Liver (tissue), 8 donors: ENCODE measurements at regions not wholly inside any gene's neighbourhood (a gene's known extent, or its start where the extent isn't known, plus 50 kb on each side); places are given as distances from the start of the nearest gene placed in this dataset.

ENCODE experiments used
- DNase-seq: peaks from one replicate; pipeline ENCODE4 v3.0.0-alpha.2; 2017; ENCODE audit warnings: low spot score
- H3K27ac ChIP-seq, 2 donors: one replicate each; pipeline ENCODE4 v1.7.0; 2013; ENCODE audit warnings: inconsistent platforms in 2 of 2, low read length in 2 of 2, control low read depth in 1 of 2, low read depth in 1 of 2, mild to moderate bottlenecking in 1 of 2
- H3K27me3 ChIP-seq, 4 donors: one replicate each; pipeline versions ENCODE4 v1.6.1 to v1.7.0; 2013; ENCODE audit warnings: low read length in 3 of 4, inconsistent platforms in 1 of 4, mild to moderate bottlenecking in 1 of 4, moderate library complexity in 1 of 4; ENCODE audit not compliant: control insufficient read depth in 4 of 4, insufficient read depth in 4 of 4
- H3K36me3 ChIP-seq, 4 donors: one replicate each; pipeline versions ENCODE4 v1.6.1 to v1.7.0; 2013; ENCODE audit warnings: low read length in 3 of 4, mild to moderate bottlenecking in 3 of 4, low read depth in 1 of 4, moderate library complexity in 1 of 4; ENCODE audit not compliant: control insufficient read depth in 4 of 4, insufficient read depth in 3 of 4
- H3K4me1 ChIP-seq, 4 donors: one replicate each; pipeline versions ENCODE4 v1.6.1 to v1.7.0; 2013; ENCODE audit warnings: low read length in 3 of 4, mild to moderate bottlenecking in 3 of 4, moderate library complexity in 1 of 4; ENCODE audit not compliant: control insufficient read depth in 4 of 4, insufficient read depth in 4 of 4
- H3K4me3 ChIP-seq, 3 donors: one replicate each; pipeline versions ENCODE4 v1.6.1 to v1.7.0; 2013; ENCODE audit warnings: low read length in 3 of 3, control low read depth in 1 of 3, low read depth in 1 of 3, mild to moderate bottlenecking in 1 of 3
- H3K9ac ChIP-seq, 2 donors: one replicate each; pipeline ENCODE4 v1.7.0; 2013; ENCODE audit warnings: low read length in 2 of 2, mild to moderate bottlenecking in 2 of 2, moderate library complexity in 2 of 2, control low read depth in 1 of 2, low read depth in 1 of 2
- H3K9me3 ChIP-seq, 4 donors: one replicate each; pipeline versions ENCODE4 v1.6.1 to v1.7.0; 2013; ENCODE audit warnings: low read length in 3 of 4; ENCODE audit not compliant: control insufficient read depth in 4 of 4
- EGR1 ChIP-seq, 2 donors: IDR thresholded peaks; 2 replicates each; pipeline ENCODE4 v1.6.1; 2016 to 2018; ENCODE audit warnings: antibody characterized with exemption in 2 of 2, low read depth in 2 of 2
- FOXA1 ChIP-seq: IDR thresholded peaks from 2 replicates; pipeline ENCODE4 v1.6.1; 2016; ENCODE audit warnings: antibody characterized with exemption
- FOXA2 ChIP-seq: IDR thresholded peaks from 2 replicates; pipeline ENCODE4 v1.6.1; 2016; ENCODE audit warnings: antibody characterized with exemption
- GABPA ChIP-seq, 2 donors: IDR thresholded peaks in 1 of 2; conservative IDR thresholded peaks in 1 of 2; 2 replicates each; pipeline ENCODE4 v1.6.1; 2016; ENCODE audit warnings: antibody characterized with exemption in 2 of 2, mild to moderate bottlenecking in 1 of 2, moderate library complexity in 1 of 2
- HNF4A ChIP-seq, 2 donors: conservative IDR thresholded peaks; 2 replicates each; pipeline ENCODE4 v1.6.1; 2016; ENCODE audit warnings: antibody characterized with exemption in 2 of 2, mild to moderate bottlenecking in 2 of 2
- HNF4G ChIP-seq: IDR thresholded peaks from 2 replicates; pipeline ENCODE4 v1.6.1; 2016; ENCODE audit warnings: antibody characterized with exemption
- JUND ChIP-seq, 2 donors: IDR thresholded peaks; 2 replicates each; pipeline ENCODE4 v1.6.1; 2016; ENCODE audit warnings: antibody characterized with exemption in 2 of 2
- MAX ChIP-seq: IDR thresholded peaks from 2 replicates; pipeline ENCODE4 v1.6.1; 2016; ENCODE audit warnings: antibody characterized with exemption
- NR2F2 ChIP-seq: IDR thresholded peaks from 2 replicates; pipeline ENCODE4 v1.6.1; 2016; ENCODE audit warnings: antibody characterized with exemption
- RAD21 ChIP-seq, 2 donors: IDR thresholded peaks; 2 replicates each; pipeline ENCODE4 v1.6.1; 2016; ENCODE audit warnings: antibody characterized with exemption in 2 of 2, mild to moderate bottlenecking in 2 of 2
- REST ChIP-seq: IDR thresholded peaks from 2 replicates; pipeline ENCODE4 v1.6.1; 2016; ENCODE audit warnings: antibody characterized with exemption, mild to moderate bottlenecking
- RXRA ChIP-seq, 2 donors: IDR thresholded peaks; 2 replicates each; pipeline ENCODE4 v1.6.1; 2017 to 2018; ENCODE audit warnings: antibody characterized with exemption in 2 of 2, mild to moderate bottlenecking in 1 of 2
- SP1 ChIP-seq: IDR thresholded peaks from 2 replicates; pipeline ENCODE4 v1.6.1; 2018; ENCODE audit warnings: antibody characterized with exemption, mild to moderate bottlenecking
- TAF1 ChIP-seq: conservative IDR thresholded peaks from 2 replicates; pipeline ENCODE4 v1.6.1; 2016; ENCODE audit warnings: antibody characterized with exemption, mild to moderate bottlenecking
- YY1 ChIP-seq: IDR thresholded peaks from 2 replicates; pipeline ENCODE4 v1.6.1; 2016; ENCODE audit warnings: antibody characterized with exemption, mild to moderate bottlenecking
- ZBTB33 ChIP-seq: IDR thresholded peaks from 2 replicates; pipeline ENCODE4 v1.6.1; 2016; ENCODE audit warnings: antibody characterized with exemption
- WGBS: extraction: QIAGEN DNeasy Blood & Tissue Kit; methylation state at CpG from one replicate; pipeline ENCODE4 v1.1.7; 2013; 5-methylcytosine and 5-hydroxymethylcytosine counted together
- TF ChIP-seq, protein P1 (sequence below): fragments of 150-350 bp; IDR thresholded peaks from 2 replicates; pipeline ENCODE4 v1.5.1; 2017; ENCODE audit warnings: improper control_type of control experiment, low read depth, low read length; ENCODE audit not compliant: missing input control
- TF ChIP-seq, protein P2 (sequence below): IDR thresholded peaks from 2 replicates; pipeline ENCODE4 v1.6.1; 2016; ENCODE audit warnings: antibody characterized with exemption
- donor health status: healthy.
- donor health status: healthy.
- donor health status: healthy.
- donor health status: healthy.
- donor health status: healthy.

GRCh38 chr5:144873076-144873475, 702.4 kb downstream of the KCTD16 start:
- DNase-seq: no peak
- Histone ChIP-seq H3K36me3 (no peaks in the 10 kb centered on the region), H3K27me3 (no peaks in the 10 kb centered on the region), H3K9ac (no peak overlapping the region), H3K9me3 (no peaks in the 10 kb centered on the region), H3K27ac (no peak overlapping the region), H3K4me3 (no peak overlapping the region), H3K4me1 (no peaks in the 10 kb centered on the region)
- no peak for TF ChIP-seq YY1
- no peak for TF ChIP-seq FOXA2
- 58% methylated on average over 2 of the region's 2 CpGs for WGBS

- Histone ChIP-seq H3K4me3 (no peak overlapping the region), H3K27ac (no peak overlapping the region), H3K9ac (no peak overlapping the region), H3K4me1 (no peaks in the 10 kb centered on the region), H3K36me3 (no peaks in the 10 kb centered on the region), H3K9me3 (no peaks in the 10 kb centered on the region), H3K27me3 (no peaks in the 10 kb centered on the region)
- TF ChIP-seq HNF4A (conservative IDR thresholded peaks at IDR 0.05) (no peak), REST (no peak), FOXA1 (no peak), RXRA (IDR thresholded peaks at IDR 0.05) (no peak), TAF1 (no peak), FOXA2 (no peak), MAX (no peak), EGR1 (IDR thresholded peaks at IDR 0.05; ENCODE audit: low read depth in 2 of 2) (no peak), SP1 (no peak), JUND (IDR thresholded peaks at IDR 0.05) (no peak), HNF4G (no peak), RAD21 (IDR thresholded peaks at IDR 0.05) (no peak), GABPA (IDR thresholded peaks at IDR 0.05 in 1 of 2, conservative IDR thresholded peaks at IDR 0.05 in 1 of 2) (no peak), ZBTB33 (no peak), NR2F2 (no peak), YY1 (no peak)
- TF ChIP-seq, protein P1, sequence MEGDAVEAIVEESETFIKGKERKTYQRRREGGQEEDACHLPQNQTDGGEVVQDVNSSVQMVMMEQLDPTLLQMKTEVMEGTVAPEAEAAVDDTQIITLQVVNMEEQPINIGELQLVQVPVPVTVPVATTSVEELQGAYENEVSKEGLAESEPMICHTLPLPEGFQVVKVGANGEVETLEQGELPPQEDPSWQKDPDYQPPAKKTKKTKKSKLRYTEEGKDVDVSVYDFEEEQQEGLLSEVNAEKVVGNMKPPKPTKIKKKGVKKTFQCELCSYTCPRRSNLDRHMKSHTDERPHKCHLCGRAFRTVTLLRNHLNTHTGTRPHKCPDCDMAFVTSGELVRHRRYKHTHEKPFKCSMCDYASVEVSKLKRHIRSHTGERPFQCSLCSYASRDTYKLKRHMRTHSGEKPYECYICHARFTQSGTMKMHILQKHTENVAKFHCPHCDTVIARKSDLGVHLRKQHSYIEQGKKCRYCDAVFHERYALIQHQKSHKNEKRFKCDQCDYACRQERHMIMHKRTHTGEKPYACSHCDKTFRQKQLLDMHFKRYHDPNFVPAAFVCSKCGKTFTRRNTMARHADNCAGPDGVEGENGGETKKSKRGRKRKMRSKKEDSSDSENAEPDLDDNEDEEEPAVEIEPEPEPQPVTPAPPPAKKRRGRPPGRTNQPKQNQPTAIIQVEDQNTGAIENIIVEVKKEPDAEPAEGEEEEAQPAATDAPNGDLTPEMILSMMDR: no peak
- TF ChIP-seq, protein P2, sequence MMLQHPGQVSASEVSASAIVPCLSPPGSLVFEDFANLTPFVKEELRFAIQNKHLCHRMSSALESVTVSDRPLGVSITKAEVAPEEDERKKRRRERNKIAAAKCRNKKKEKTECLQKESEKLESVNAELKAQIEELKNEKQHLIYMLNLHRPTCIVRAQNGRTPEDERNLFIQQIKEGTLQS: no peak
- no peak for DNase-seq
Observed at GRCh38 chr5:144864118-144864517, 693.4 kb downstream of the KCTD16 start.
